ENCODE measurements at regions not wholly inside any gene's neighbourhood (a gene's known extent, or its start where the extent isn't known, plus 50 kb on each side); places are given as distances from the start of the nearest gene placed in this dataset.

DNA sequence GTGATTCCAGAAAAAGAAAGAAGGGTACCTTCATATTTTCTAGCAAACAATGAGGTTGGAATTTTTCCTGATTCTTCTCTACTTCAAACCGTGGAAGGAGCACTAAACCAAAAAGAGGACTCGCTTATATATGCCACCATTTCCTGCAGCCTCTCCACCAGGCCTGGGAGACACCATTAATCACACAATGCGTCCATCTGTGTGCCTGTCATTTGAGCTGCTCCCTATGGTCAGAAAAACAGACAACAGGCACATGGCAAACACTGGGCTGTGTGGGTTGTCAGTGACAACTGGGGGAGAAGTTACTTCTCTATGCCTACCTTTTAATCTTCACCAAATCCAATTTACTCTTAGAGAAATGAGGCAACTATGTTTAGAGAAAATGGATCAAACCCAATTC lies 71.9 kb downstream of the NR2F2 start:
- intact Hi-C loops (cut with DNase I; ENCODE audit: low total_unique reads): no loop called here
- peaks cover 2 to 16% (median 14%) of the 10 kb centered on the region in 3 donors for H3K27me3 ChIP-seq
- no peaks in the 10 kb centered on the region for H3K36me3 ChIP-seq

GRCh38 chr15:96403071-96403470 lies 72.6 kb downstream of the NR2F2 start:
- H3K36me3 ChIP-seq: no peaks in the 10 kb centered on the region
- intact Hi-C loops (cut with DNase I; ENCODE audit: low total_unique reads) (no loop called here), in situ Hi-C loops (cut with MboI; ENCODE audit: low sequenced_read_pairs in 4 of 4) (no loop called here)
- H3K9me3 ChIP-seq: no peaks in the 10 kb centered on the region
- ATAC-seq: no peak
- H3K27ac ChIP-seq: no peak overlapping the region
- H3K4me1 ChIP-seq: no peaks in the 10 kb centered on the region
- no peak for DNase-seq
- H3K27me3 ChIP-seq: peaks cover 9 to 22% (median 19%) of the 10 kb centered on the region in 3 donors
- no peak overlapping the region for H3K4me3 ChIP-seq
- no peak for TF ChIP-seq CTCF (IDR thresholded peaks at IDR 0.05 in 4 of 5, conservative IDR thresholded peaks at IDR 0.05 in 1 of 5)
- no peak for TF ChIP-seq POLR2A (IDR thresholded peaks at IDR 0.05)

More for the DNA sequence above, 71.9 kb downstream of the NR2F2 start:
- H3K27ac ChIP-seq: no peak overlapping the region
- in situ Hi-C loops (cut with MboI; ENCODE audit: low sequenced_read_pairs in 4 of 4): no loop called here
- H3K4me3 ChIP-seq: no peak overlapping the region
- ATAC-seq (no peak), DNase-seq (no peak)
- no peak for TF ChIP-seq POLR2A (IDR thresholded peaks at IDR 0.05)
- no peaks in the 10 kb centered on the region for H3K9me3 ChIP-seq
- H3K4me1 ChIP-seq: no peaks in the 10 kb centered on the region

DNA sequence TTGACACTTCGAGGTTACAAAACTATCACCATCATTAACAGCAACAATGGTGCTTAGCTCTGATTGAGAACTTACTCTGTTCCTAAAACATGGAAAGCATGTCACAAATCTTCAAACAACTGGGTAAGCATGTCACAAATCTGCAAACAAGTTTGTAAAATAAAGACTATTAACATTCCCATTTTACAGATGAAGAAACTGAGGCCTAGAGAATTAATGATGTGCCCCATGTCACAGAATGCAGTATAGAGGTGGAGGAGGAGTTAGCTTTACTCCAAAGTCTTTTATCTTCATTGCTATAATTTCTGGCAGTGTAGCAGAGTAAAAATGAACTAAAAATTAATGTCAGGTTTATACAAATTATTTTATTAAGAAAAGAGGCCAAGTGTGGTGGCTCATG lies 73.4 kb downstream of the NR2F2 start:
- no peak overlapping the region for H3K27ac ChIP-seq
- H3K4me1 ChIP-seq: peaks cover 2 to 3% of the 10 kb centered on the region in 2 donors
- peaks cover 17 to 31% (median 27%) of the 10 kb centered on the region in 3 donors for H3K27me3 ChIP-seq
- no peaks in the 10 kb centered on the region for H3K36me3 ChIP-seq
- H3K4me3 ChIP-seq: no peak overlapping the region
- ATAC-seq: no peak
- intact Hi-C loops (cut with DNase I; ENCODE audit: low total_unique reads) (no loop called here), in situ Hi-C loops (cut with MboI; ENCODE audit: low sequenced_read_pairs in 4 of 4) (no loop called here)
- H3K9me3 ChIP-seq: no peaks in the 10 kb centered on the region
- TF ChIP-seq CTCF (IDR thresholded peaks at IDR 0.05 in 4 of 5, conservative IDR thresholded peaks at IDR 0.05 in 1 of 5) (no peak), POLR2A (IDR thresholded peaks at IDR 0.05) (no peak)
- DNase-seq: no peak

GRCh38 chr15:96404560-96404959 lies 74.1 kb downstream of the NR2F2 start:
- no peak overlapping the region for H3K4me3 ChIP-seq
- peaks cover 24 to 36% (median 34%) of the 10 kb centered on the region in 3 donors for H3K27me3 ChIP-seq
- no peak for ATAC-seq
- H3K27ac ChIP-seq: no peak overlapping the region
- peaks cover 7 to 8% of the 10 kb centered on the region in 2 donors for H3K4me1 ChIP-seq
- in situ Hi-C loops (cut with MboI; ENCODE audit: low sequenced_read_pairs in 4 of 4) (no loop called here), intact Hi-C loops (cut with DNase I; ENCODE audit: low total_unique reads) (no loop called here)
- TF ChIP-seq POLR2A (IDR thresholded peaks at IDR 0.05): no peak
- TF ChIP-seq CTCF (IDR thresholded peaks at IDR 0.05 in 4 of 5, conservative IDR thresholded peaks at IDR 0.05 in 1 of 5): no peak
- no peaks in the 10 kb centered on the region for H3K9me3 ChIP-seq
- DNase-seq: no peak
- H3K36me3 ChIP-seq: no peaks in the 10 kb centered on the region

- no peaks in the 10 kb centered on the region for H3K36me3 ChIP-seq
- no peaks in the 10 kb centered on the region for H3K9me3 ChIP-seq
- H3K27me3 ChIP-seq: peaks cover 40 to 51% (median 50%) of the 10 kb centered on the region in 3 donors
- intact Hi-C loops (cut with DNase I; ENCODE audit: low total_unique reads): no loop called here
- no peak for DNase-seq
- in situ Hi-C loops (cut with MboI; ENCODE audit: low sequenced_read_pairs in 4 of 4): no loop called here
- no peak overlapping the region for H3K27ac ChIP-seq
- H3K4me1 ChIP-seq: peaks cover 7 to 8% of the 10 kb centered on the region in 2 donors
- TF ChIP-seq CTCF (IDR thresholded peaks at IDR 0.05 in 4 of 5, conservative IDR thresholded peaks at IDR 0.05 in 1 of 5) (no peak), POLR2A (IDR thresholded peaks at IDR 0.05) (no peak)
- ATAC-seq: no peak
- no peak overlapping the region for H3K4me3 ChIP-seq
These were observed 75.8 kb downstream of the NR2F2 start for GRCh38 chr15:96406291-96406690.

All from gastrocnemius medialis (tissue), 4 donors.